HepG2 (cell line): ENCODE measurements at regions not wholly inside any gene's neighbourhood (a gene's known extent, or its start where the extent isn't known, plus 50 kb on each side); places are given as distances from the start of the nearest gene placed in this dataset.
A peak's percentile ranks its signal among the peaks of the same experiment; 100 is the strongest.

Source experiments
- CHCHD3 ChIP-seq: sonication (generic); formaldehyde crosslinking; IDR thresholded peaks from 2 replicates; pipeline ENCODE4 v1.8.0; 2022; ENCODE audit warnings: mild to moderate bottlenecking, missing genetic modification reagents, moderate library complexity
- FOSL1 ChIP-seq: sonication (generic); formaldehyde crosslinking; IDR thresholded peaks from 2 replicates; pipeline ENCODE4 v1.9.0; 2021; ENCODE audit warnings: missing genetic modification reagents, borderline replicate concordance
- FOXA3 ChIP-seq: IDR thresholded peaks from 2 replicates; pipeline ENCODE4 v1.6.1; 2016; ENCODE audit warnings: missing genetic modification reagents, missing compliant biosample characterization
- FUBP1 ChIP-seq: sonication (generic); formaldehyde crosslinking; IDR thresholded peaks from 2 replicates; pipeline ENCODE4 v1.5.1; 2020; ENCODE audit warnings: missing genetic modification reagents, mild to moderate bottlenecking, borderline replicate concordance
- GATAD2A ChIP-seq: IDR thresholded peaks from 2 replicates; pipeline ENCODE4 v1.6.1; 2016
- IKZF1 ChIP-seq: fragments of 450-650 bp; IDR thresholded peaks from 2 replicates; pipeline ENCODE4 v1.7.1; 2016
- IRF9 ChIP-seq: sonication (generic); formaldehyde crosslinking; IDR thresholded peaks from 2 replicates; pipeline ENCODE4 v1.8.0; 2022; ENCODE audit warnings: missing genetic modification reagents, mild to moderate bottlenecking, borderline replicate concordance
- KMT2A ChIP-seq: sonication (generic); formaldehyde crosslinking; IDR thresholded peaks from 2 replicates; pipeline ENCODE4 v1.4.0; 2020; ENCODE audit warnings: missing genetic modification reagents
- NCOA5 ChIP-seq: sonication (generic); formaldehyde crosslinking; IDR thresholded peaks from 2 replicates; pipeline ENCODE4 v1.4.0; 2020; ENCODE audit warnings: missing genetic modification reagents
- SNAI1 ChIP-seq: sonication (generic); formaldehyde crosslinking; IDR thresholded peaks from 2 replicates; pipeline ENCODE4 v1.5.0; 2020; ENCODE audit warnings: mild to moderate bottlenecking, missing genetic modification reagents, borderline replicate concordance
- SP140L ChIP-seq: sonication (generic); formaldehyde crosslinking; IDR thresholded peaks from 2 replicates; pipeline ENCODE4 v1.4.0; 2020; ENCODE audit warnings: missing genetic modification reagents, borderline replicate concordance
- WIZ ChIP-seq: sonication (generic); formaldehyde crosslinking; IDR thresholded peaks from 2 replicates; pipeline ENCODE4 v1.5.1; 2020; ENCODE audit warnings: mild to moderate bottlenecking, missing genetic modification reagents
- ZFP36L2 ChIP-seq: sonication (generic); formaldehyde crosslinking; IDR thresholded peaks from 2 replicates; pipeline ENCODE4 v1.4.0; 2020; ENCODE audit warnings: missing genetic modification reagents
- ZNF446 ChIP-seq: sonication (generic); formaldehyde crosslinking; IDR thresholded peaks from 2 replicates; pipeline ENCODE4 v1.5.0; 2020; ENCODE audit warnings: mild to moderate bottlenecking, missing genetic modification reagents
- ZNF468 ChIP-seq: sonication (generic); formaldehyde crosslinking; IDR thresholded peaks from 2 replicates; pipeline ENCODE4 v1.8.0; 2022; ENCODE audit warnings: mild to moderate bottlenecking, moderate library complexity, missing genetic modification reagents
- ZNF552 ChIP-seq: sonication (generic); formaldehyde crosslinking; IDR thresholded peaks from 2 replicates; pipeline ENCODE4 v1.9.0; 2022; ENCODE audit warnings: missing genetic modification reagents, mild to moderate bottlenecking, borderline replicate concordance
- ZNF577 ChIP-seq: sonication (generic); formaldehyde crosslinking; IDR thresholded peaks from 2 replicates; pipeline ENCODE4 v1.4.0; 2020; ENCODE audit warnings: mild to moderate bottlenecking, low read depth, missing genetic modification reagents, borderline replicate concordance
- ZNF737 ChIP-seq: sonication (generic); formaldehyde crosslinking; IDR thresholded peaks from 2 replicates; pipeline ENCODE4 v1.5.0; 2020; ENCODE audit warnings: missing genetic modification reagents, mild to moderate bottlenecking, borderline replicate concordance
- ZNF746 ChIP-seq: sonication (generic); formaldehyde crosslinking; IDR thresholded peaks from 2 replicates; pipeline ENCODE4 v1.8.0; 2022; ENCODE audit warnings: mild to moderate bottlenecking, missing genetic modification reagents
- ZNF768 ChIP-seq: sonication (generic); formaldehyde crosslinking; IDR thresholded peaks from 2 replicates; pipeline ENCODE4 v1.4.0; 2020; ENCODE audit warnings: missing genetic modification reagents
- ZZZ3 ChIP-seq: sonication (generic); formaldehyde crosslinking; IDR thresholded peaks from 2 replicates; pipeline ENCODE4 v1.4.0; 2020; ENCODE audit warnings: missing genetic modification reagents, mild to moderate bottlenecking, borderline replicate concordance
- TF ChIP-seq, protein P1 (sequence below): sonication (generic); formaldehyde crosslinking; IDR thresholded peaks from 2 replicates; pipeline ENCODE4 v1.5.1; 2020; ENCODE audit warnings: missing genetic modification reagents, mild to moderate bottlenecking, borderline replicate concordance
- TF ChIP-seq, protein P2 (sequence below): sonication (generic); formaldehyde crosslinking; IDR thresholded peaks from 2 replicates; pipeline ENCODE4 v1.5.1; 2020; ENCODE audit warnings: missing genetic modification reagents, mild to moderate bottlenecking, borderline replicate concordance

DNA sequence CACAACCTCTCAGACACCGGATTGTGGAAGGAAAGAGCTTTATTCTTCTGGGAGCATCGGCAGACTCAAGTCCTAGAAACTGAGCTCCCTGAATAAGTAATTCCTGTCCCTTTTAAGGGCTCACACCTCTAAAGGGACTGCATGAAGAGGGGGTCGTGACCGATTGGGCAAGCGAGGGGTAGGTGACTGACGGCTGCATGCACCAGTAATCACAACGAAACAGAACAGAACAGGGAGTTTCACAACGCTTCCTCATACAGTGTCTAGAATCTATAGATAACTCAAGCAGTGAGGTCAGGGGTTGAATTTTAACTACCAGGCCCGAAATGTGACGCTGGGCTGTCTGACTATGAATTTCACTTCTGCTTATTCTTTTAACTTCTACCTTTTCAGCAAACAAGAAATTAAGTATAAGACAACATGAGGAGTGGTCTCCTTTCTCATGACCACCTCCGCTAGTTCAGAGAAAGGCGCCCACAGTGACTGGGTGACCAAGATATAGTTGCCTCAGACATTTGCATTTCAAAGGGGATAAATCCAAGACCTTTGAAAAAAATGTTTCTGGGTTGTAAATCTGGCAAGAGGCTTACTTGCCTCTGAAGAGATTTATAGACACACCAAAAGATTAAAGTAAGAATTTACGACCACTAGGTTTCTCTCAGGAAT lies 88.4 kb upstream of the ATF7IP2 start (continued):
- TF ChIP-seq FOSL1 (CRISPR knock-in tag), result no peak
- TF ChIP-seq ZNF768 (CRISPR knock-in tag), result no peak
- no peak; the same call in 1 of the 2 replicates for TF ChIP-seq ZNF737 (CRISPR knock-in tag)
- no peak; the same call in 1 of the 2 replicates for TF ChIP-seq FUBP1 (CRISPR knock-in tag)
- TF ChIP-seq IKZF1, result no peak
- no peak for TF ChIP-seq IRF9 (CRISPR knock-in tag)
- no peak for TF ChIP-seq ZNF446 (CRISPR knock-in tag)
- no peak for TF ChIP-seq ZFP36L2 (CRISPR knock-in tag)
- peak; percentile 85 for TF ChIP-seq GATAD2A (CRISPR knock-in tag)
- TF ChIP-seq, protein P1, sequence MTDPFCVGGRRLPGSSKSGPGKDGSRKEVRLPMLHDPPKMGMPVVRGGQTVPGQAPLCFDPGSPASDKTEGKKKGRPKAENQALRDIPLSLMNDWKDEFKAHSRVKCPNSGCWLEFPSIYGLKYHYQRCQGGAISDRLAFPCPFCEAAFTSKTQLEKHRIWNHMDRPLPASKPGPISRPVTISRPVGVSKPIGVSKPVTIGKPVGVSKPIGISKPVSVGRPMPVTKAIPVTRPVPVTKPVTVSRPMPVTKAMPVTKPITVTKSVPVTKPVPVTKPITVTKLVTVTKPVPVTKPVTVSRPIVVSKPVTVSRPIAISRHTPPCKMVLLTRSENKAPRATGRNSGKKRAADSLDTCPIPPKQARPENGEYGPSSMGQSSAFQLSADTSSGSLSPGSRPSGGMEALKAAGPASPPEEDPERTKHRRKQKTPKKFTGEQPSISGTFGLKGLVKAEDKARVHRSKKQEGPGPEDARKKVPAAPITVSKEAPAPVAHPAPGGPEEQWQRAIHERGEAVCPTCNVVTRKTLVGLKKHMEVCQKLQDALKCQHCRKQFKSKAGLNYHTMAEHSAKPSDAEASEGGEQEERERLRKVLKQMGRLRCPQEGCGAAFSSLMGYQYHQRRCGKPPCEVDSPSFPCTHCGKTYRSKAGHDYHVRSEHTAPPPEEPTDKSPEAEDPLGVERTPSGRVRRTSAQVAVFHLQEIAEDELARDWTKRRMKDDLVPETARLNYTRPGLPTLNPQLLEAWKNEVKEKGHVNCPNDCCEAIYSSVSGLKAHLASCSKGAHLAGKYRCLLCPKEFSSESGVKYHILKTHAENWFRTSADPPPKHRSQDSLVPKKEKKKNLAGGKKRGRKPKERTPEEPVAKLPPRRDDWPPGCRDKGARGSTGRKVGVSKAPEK, result 0 out of 2 replicates have a peak, but pooled peaks have one; percentile 59
- peak; percentile 47; the same call in 1 of the 2 replicates for TF ChIP-seq FOXA3 (CRISPR knock-in tag)
- no peak for TF ChIP-seq CHCHD3 (CRISPR knock-in tag)
- no peak for TF ChIP-seq ZNF746
- TF ChIP-seq KMT2A (CRISPR knock-in tag), result no peak
- TF ChIP-seq NCOA5 (CRISPR knock-in tag), result no peak
- TF ChIP-seq ZNF468 (CRISPR knock-in tag), result no peak
- TF ChIP-seq SP140L (CRISPR knock-in tag), result no peak
- TF ChIP-seq SNAI1, result no peak
- no peak for TF ChIP-seq ZZZ3 (CRISPR knock-in tag)
- TF ChIP-seq ZNF577 (CRISPR knock-in tag), result no peak
- no peak for TF ChIP-seq ZNF552 (CRISPR knock-in tag)
- no peak for TF ChIP-seq WIZ
- TF ChIP-seq, protein P2, sequence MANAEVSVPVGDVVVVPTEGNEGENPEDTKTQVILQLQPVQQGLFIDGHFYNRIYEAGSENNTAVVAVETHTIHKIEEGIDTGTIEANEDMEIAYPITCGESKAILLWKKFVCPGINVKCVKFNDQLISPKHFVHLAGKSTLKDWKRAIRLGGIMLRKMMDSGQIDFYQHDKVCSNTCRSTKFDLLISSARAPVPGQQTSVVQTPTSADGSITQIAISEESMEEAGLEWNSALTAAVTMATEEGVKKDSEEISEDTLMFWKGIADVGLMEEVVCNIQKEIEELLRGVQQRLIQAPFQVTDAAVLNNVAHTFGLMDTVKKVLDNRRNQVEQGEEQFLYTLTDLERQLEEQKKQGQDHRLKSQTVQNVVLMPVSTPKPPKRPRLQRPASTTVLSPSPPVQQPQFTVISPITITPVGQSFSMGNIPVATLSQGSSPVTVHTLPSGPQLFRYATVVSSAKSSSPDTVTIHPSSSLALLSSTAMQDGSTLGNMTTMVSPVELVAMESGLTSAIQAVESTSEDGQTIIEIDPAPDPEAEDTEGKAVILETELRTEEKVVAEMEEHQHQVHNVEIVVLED, result 0 out of 2 replicates have a peak, but pooled peaks have one; percentile 36
